ENCODE measurements at regions not wholly inside any gene's neighbourhood (a gene's known extent, or its start where the extent isn't known, plus 50 kb on each side); places are given as distances from the start of the nearest gene placed in this dataset.

- Histone ChIP-seq H3K23me2 (ENCODE audit: insufficient read length, low read depth, low read length, poor library complexity, severe bottlenecking) (no peaks in the 10 kb centered on the region), H3K9me3 (ENCODE audit: control insufficient read depth, low read depth, low read length) (no peaks in the 10 kb centered on the region), H3K9ac (ENCODE audit: extremely low read depth, insufficient read length, low read length) (no peak overlapping the region), H2AK5ac (ENCODE audit: insufficient read length, low read length) (no peak overlapping the region), H2BK120ac (ENCODE audit: low read depth, low read length, poor library complexity, severe bottlenecking) (no peak overlapping the region), H3K14ac (ENCODE audit: insufficient read depth, low read length) (no peak overlapping the region), H2AFZ (ENCODE audit: low read length) (no peak overlapping the region), H4K5ac (ENCODE audit: insufficient read length, low read depth, low read length) (no peak overlapping the region), H2BK5ac (ENCODE audit: insufficient read length, low read length) (no peak overlapping the region), H3K79me1 (ENCODE audit: insufficient read depth, low read depth, low read length, poor library complexity, severe bottlenecking) (no peaks in the 10 kb centered on the region), H3T11ph (ENCODE audit: low read length) (no peak overlapping the region), H3K27ac (ENCODE audit: insufficient read length, low read depth, low read length) (no peak overlapping the region), H3K56ac (ENCODE audit: insufficient read length, low read depth, low read length) (no peak overlapping the region), H3K27me3 (ENCODE audit: insufficient read depth, low read length) (no peaks in the 10 kb centered on the region; the same call in 1 of the 2 replicates), H2BK20ac (ENCODE audit: low read depth, low read length, poor library complexity, severe bottlenecking) (no peak overlapping the region), H2BK12ac (ENCODE audit: insufficient read length, low read depth, low read length) (no peak overlapping the region), H4K20me1 (ENCODE audit: control insufficient read depth, insufficient read depth, insufficient read length) (no peaks in the 10 kb centered on the region), H4K91ac (ENCODE audit: insufficient read length, low read depth, low read length) (no peak overlapping the region), H3K79me2 (ENCODE audit: insufficient read depth, low read length) (no peaks in the 10 kb centered on the region), H2BK15ac (ENCODE audit: low read depth, low read length) (no peak overlapping the region), H3K4me1 (ENCODE audit: insufficient read depth, low read length) (no peaks in the 10 kb centered on the region), H3K23ac (ENCODE audit: insufficient read length, low read depth, low read length) (no peak overlapping the region), H3K4ac (ENCODE audit: low read depth, low read length) (no peak overlapping the region), H3K4me2 (ENCODE audit: insufficient read depth, insufficient read length, low read length) (no peak overlapping the region), H3K18ac (ENCODE audit: insufficient read length, low read depth, low read length) (no peak overlapping the region), H4K8ac (replicated peaks; ENCODE audit: insufficient read length, low read depth, low read length) (no peak overlapping the region)
- Mint-ChIP-seq H3K27ac (no peak overlapping the region; a peak in 1 of 7 replicates), H3K9me3 (peaks cover 0 to 7% of the 10 kb centered on the region in 2 experiments; a peak in 3 of 5 replicates), H3K27me3 (ENCODE audit: low read depth) (no peaks in the 10 kb centered on the region), H3K36me3 (ENCODE audit: insufficient read depth in 1 of 3, low read depth in 3 of 3) (peaks cover 0 to 7% (median 0%) of the 10 kb centered on the region in 3 experiments; a peak in 2 of 7 replicates), H3K4me1 (peaks cover 7% of the 10 kb centered on the region in 2 experiments), H3K4me3 (no peak overlapping the region)
- DNase-seq, result no peak
- TF ChIP-seq CTCF (conservative IDR thresholded peaks at IDR 0.05), result no peak
- no CpG with 5 or more reads among the region's 1 CpG for WGBS (ENCODE audit: extremely low coverage, insufficient read length, low lambda C conversion rate)
Measured at GRCh38 chr3:111418391-111418790, 123.6 kb upstream of the CD96 start.
